ENCODE measurements at regions not wholly inside any gene's neighbourhood (a gene's known extent, or its start where the extent isn't known, plus 50 kb on each side); places are given as distances from the start of the nearest gene placed in this dataset.
A peak's percentile ranks its signal among the peaks of the same experiment; 100 is the strongest.

DNA sequence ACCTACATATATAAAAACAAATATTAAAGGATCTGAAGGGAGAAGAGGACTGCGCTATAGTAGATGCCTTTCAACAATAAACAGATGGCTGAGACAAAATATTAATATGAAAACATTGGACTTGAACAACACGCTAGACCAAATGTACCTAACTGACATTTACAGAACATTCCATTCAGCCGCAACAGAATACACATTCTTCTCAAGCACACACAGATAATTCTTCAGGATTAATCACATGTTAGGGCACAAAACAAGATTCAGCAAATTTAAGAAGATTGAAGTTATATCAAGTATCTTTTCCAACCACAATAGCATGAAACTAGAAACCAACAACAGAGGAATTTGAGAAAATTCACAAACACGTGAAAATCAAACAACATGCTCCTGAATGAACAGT, 741.4 kb downstream of the ADGRL2 start:
- no peak for DNase-seq (ENCODE audit: low read depth, low spot score)
- no peak overlapping the region for H3K4me3 ChIP-seq (ENCODE audit: low read depth, low read length)
- TF ChIP-seq, protein P1, sequence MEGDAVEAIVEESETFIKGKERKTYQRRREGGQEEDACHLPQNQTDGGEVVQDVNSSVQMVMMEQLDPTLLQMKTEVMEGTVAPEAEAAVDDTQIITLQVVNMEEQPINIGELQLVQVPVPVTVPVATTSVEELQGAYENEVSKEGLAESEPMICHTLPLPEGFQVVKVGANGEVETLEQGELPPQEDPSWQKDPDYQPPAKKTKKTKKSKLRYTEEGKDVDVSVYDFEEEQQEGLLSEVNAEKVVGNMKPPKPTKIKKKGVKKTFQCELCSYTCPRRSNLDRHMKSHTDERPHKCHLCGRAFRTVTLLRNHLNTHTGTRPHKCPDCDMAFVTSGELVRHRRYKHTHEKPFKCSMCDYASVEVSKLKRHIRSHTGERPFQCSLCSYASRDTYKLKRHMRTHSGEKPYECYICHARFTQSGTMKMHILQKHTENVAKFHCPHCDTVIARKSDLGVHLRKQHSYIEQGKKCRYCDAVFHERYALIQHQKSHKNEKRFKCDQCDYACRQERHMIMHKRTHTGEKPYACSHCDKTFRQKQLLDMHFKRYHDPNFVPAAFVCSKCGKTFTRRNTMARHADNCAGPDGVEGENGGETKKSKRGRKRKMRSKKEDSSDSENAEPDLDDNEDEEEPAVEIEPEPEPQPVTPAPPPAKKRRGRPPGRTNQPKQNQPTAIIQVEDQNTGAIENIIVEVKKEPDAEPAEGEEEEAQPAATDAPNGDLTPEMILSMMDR (IDR thresholded peaks at IDR 0.05; ENCODE audit: low read depth, low read length) = no peak
- in situ Hi-C loops (cut with HindIII; ENCODE audit: low sequenced_read_pairs) = no loop called here

DNA sequence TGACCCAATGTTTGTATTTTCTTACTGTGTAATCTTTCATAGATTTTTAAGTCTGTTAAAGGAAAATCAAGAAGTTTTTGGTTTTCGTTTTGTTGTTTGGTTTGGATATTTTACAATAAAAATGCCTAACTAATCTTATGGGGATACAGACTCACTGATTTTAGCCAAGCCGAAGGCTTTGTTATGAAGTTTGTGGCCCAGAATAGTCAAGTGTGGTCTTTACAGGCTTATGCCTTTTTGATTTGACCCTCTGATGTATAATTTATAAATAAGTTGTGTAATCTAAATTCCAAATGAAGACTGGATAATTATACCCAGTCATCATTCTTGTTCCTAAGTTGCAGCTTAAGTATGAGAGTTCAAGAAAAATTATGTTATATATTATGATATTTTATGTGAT, 739.3 kb downstream of the ADGRL2 start:
- no peak overlapping the region for H3K4me3 ChIP-seq (ENCODE audit: low read depth, low read length)
- TF ChIP-seq, protein P1 (IDR thresholded peaks at IDR 0.05; ENCODE audit: low read depth, low read length) = no peak
- in situ Hi-C loops (cut with HindIII; ENCODE audit: low sequenced_read_pairs) = no loop called here
- DNase-seq (ENCODE audit: low read depth, low spot score) = no peak

- DNase-seq (ENCODE audit: low read depth, low spot score) = peak; percentile 41
- TF ChIP-seq, protein P1 (IDR thresholded peaks at IDR 0.05; ENCODE audit: low read depth, low read length) = no peak
Observed at GRCh38 chr1:82538876-82539275, 738.1 kb downstream of the ADGRL2 start.

DNA sequence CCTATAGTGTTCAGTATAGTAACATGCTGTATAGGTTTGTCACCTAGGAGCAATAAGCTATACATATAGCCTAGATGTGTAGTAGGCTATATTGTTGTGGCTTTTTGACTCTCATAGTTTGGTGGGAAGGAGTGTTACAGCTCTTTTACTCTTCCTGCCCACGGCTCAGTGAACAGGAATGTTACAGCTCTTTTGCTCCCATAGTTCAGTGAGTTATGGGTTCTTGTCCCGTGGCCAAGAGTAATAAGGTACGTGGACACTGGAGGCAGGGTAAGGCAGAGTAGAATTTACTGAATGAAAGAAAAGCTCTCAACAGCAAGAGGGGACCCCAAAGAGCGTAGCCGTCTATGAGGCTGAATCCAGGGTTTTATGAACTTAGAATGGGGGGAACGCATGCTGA, 734.3 kb downstream of the ADGRL2 start:
- DNase-seq (ENCODE audit: low read depth, low spot score) = peak; percentile 18
- TF ChIP-seq, protein P1 (IDR thresholded peaks at IDR 0.05; ENCODE audit: low read depth, low read length) = no peak
- H3K4me3 ChIP-seq (ENCODE audit: low read depth, low read length) = no peak overlapping the region
- in situ Hi-C loops (cut with HindIII; ENCODE audit: low sequenced_read_pairs) = no loop called here

More at GRCh38 chr1:82538876-82539275, 738.1 kb downstream of the ADGRL2 start:
- in situ Hi-C loops (cut with HindIII; ENCODE audit: low sequenced_read_pairs) = no loop called here
- no peak overlapping the region for H3K4me3 ChIP-seq (ENCODE audit: low read depth, low read length)

DNA sequence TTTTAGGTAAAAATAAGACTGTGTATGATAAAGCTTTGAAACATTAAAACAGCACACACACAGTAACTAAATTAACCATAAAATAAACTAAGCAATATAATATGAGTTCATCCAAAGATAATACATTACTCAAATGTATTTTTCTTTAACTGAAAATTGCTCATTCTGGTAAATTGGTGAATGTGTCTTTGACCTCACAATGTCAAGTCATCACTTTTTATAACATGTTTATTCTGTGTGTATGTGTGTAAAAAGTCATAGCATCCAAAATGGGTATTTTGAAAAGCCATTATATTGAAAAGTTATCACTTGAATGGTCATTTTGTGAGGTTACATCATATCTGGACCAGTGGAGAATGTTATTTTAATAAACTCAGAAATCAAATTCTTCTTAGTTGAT, 724.6 kb downstream of the ADGRL2 start:
- DNase-seq (ENCODE audit: low read depth, low spot score) = no peak
- TF ChIP-seq, protein P1 (IDR thresholded peaks at IDR 0.05; ENCODE audit: low read depth, low read length) = no peak
- H3K4me3 ChIP-seq (ENCODE audit: low read depth, low read length) = no peak overlapping the region
- in situ Hi-C loops (cut with HindIII; ENCODE audit: low sequenced_read_pairs) = no loop called here

- DNase-seq (ENCODE audit: low read depth, low spot score) = no peak
- in situ Hi-C loops (cut with HindIII; ENCODE audit: low sequenced_read_pairs) = no loop called here
- H3K4me3 ChIP-seq (ENCODE audit: low read depth, low read length) = no peak overlapping the region
- TF ChIP-seq, protein P1 (IDR thresholded peaks at IDR 0.05; ENCODE audit: low read depth, low read length) = no peak
Observed at GRCh38 chr1:82520611-82521010, 719.9 kb downstream of the ADGRL2 start.

GRCh38 chr1:82517586-82517985, 716.9 kb downstream of the ADGRL2 start:
- TF ChIP-seq, protein P1 (IDR thresholded peaks at IDR 0.05; ENCODE audit: low read depth, low read length) = peak; percentile 25
- DNase-seq (ENCODE audit: low read depth, low spot score) = peak; percentile 29

More at GRCh38 chr1:82517586-82517985, 716.9 kb downstream of the ADGRL2 start:
- in situ Hi-C loops (cut with HindIII; ENCODE audit: low sequenced_read_pairs) = no loop called here
- no peak overlapping the region for H3K4me3 ChIP-seq (ENCODE audit: low read depth, low read length)

Measured in astrocyte of the spinal cord (primary cell).